Liver (tissue), 8 donors: ENCODE measurements at regions not wholly inside any gene's neighbourhood (a gene's known extent, or its start where the extent isn't known, plus 50 kb on each side); places are given as distances from the start of the nearest gene placed in this dataset.

Experiments used
- DNase-seq: peaks from one replicate; pipeline ENCODE4 v3.0.0-alpha.2; 2017; ENCODE audit warnings: low spot score
- H3K27ac ChIP-seq, 2 donors: one replicate each; pipeline ENCODE4 v1.7.0; 2013; ENCODE audit warnings: inconsistent platforms in 2 of 2, low read length in 2 of 2, control low read depth in 1 of 2, low read depth in 1 of 2, mild to moderate bottlenecking in 1 of 2
- H3K27me3 ChIP-seq, 4 donors: one replicate each; pipeline versions ENCODE4 v1.6.1 to v1.7.0; 2013; ENCODE audit warnings: low read length in 3 of 4, inconsistent platforms in 1 of 4, mild to moderate bottlenecking in 1 of 4, moderate library complexity in 1 of 4; ENCODE audit not compliant: control insufficient read depth in 4 of 4, insufficient read depth in 4 of 4
- H3K36me3 ChIP-seq, 4 donors: one replicate each; pipeline versions ENCODE4 v1.6.1 to v1.7.0; 2013; ENCODE audit warnings: low read length in 3 of 4, mild to moderate bottlenecking in 3 of 4, low read depth in 1 of 4, moderate library complexity in 1 of 4; ENCODE audit not compliant: control insufficient read depth in 4 of 4, insufficient read depth in 3 of 4
- H3K4me1 ChIP-seq, 4 donors: one replicate each; pipeline versions ENCODE4 v1.6.1 to v1.7.0; 2013; ENCODE audit warnings: low read length in 3 of 4, mild to moderate bottlenecking in 3 of 4, moderate library complexity in 1 of 4; ENCODE audit not compliant: control insufficient read depth in 4 of 4, insufficient read depth in 4 of 4
- H3K4me3 ChIP-seq, 3 donors: one replicate each; pipeline versions ENCODE4 v1.6.1 to v1.7.0; 2013; ENCODE audit warnings: low read length in 3 of 3, control low read depth in 1 of 3, low read depth in 1 of 3, mild to moderate bottlenecking in 1 of 3
- H3K9ac ChIP-seq, 2 donors: one replicate each; pipeline ENCODE4 v1.7.0; 2013; ENCODE audit warnings: low read length in 2 of 2, mild to moderate bottlenecking in 2 of 2, moderate library complexity in 2 of 2, control low read depth in 1 of 2, low read depth in 1 of 2
- H3K9me3 ChIP-seq, 4 donors: one replicate each; pipeline versions ENCODE4 v1.6.1 to v1.7.0; 2013; ENCODE audit warnings: low read length in 3 of 4; ENCODE audit not compliant: control insufficient read depth in 4 of 4
- EGR1 ChIP-seq, 2 donors: IDR thresholded peaks; 2 replicates each; pipeline ENCODE4 v1.6.1; 2016 to 2018; ENCODE audit warnings: antibody characterized with exemption in 2 of 2, low read depth in 2 of 2
- FOXA1 ChIP-seq: IDR thresholded peaks from 2 replicates; pipeline ENCODE4 v1.6.1; 2016; ENCODE audit warnings: antibody characterized with exemption
- FOXA2 ChIP-seq: IDR thresholded peaks from 2 replicates; pipeline ENCODE4 v1.6.1; 2016; ENCODE audit warnings: antibody characterized with exemption
- GABPA ChIP-seq, 2 donors: IDR thresholded peaks in 1 of 2; conservative IDR thresholded peaks in 1 of 2; 2 replicates each; pipeline ENCODE4 v1.6.1; 2016; ENCODE audit warnings: antibody characterized with exemption in 2 of 2, mild to moderate bottlenecking in 1 of 2, moderate library complexity in 1 of 2
- HNF4A ChIP-seq, 2 donors: conservative IDR thresholded peaks; 2 replicates each; pipeline ENCODE4 v1.6.1; 2016; ENCODE audit warnings: antibody characterized with exemption in 2 of 2, mild to moderate bottlenecking in 2 of 2
- HNF4G ChIP-seq: IDR thresholded peaks from 2 replicates; pipeline ENCODE4 v1.6.1; 2016; ENCODE audit warnings: antibody characterized with exemption
- JUND ChIP-seq, 2 donors: IDR thresholded peaks; 2 replicates each; pipeline ENCODE4 v1.6.1; 2016; ENCODE audit warnings: antibody characterized with exemption in 2 of 2
- NR2F2 ChIP-seq: IDR thresholded peaks from 2 replicates; pipeline ENCODE4 v1.6.1; 2016; ENCODE audit warnings: antibody characterized with exemption
- RAD21 ChIP-seq, 2 donors: IDR thresholded peaks; 2 replicates each; pipeline ENCODE4 v1.6.1; 2016; ENCODE audit warnings: antibody characterized with exemption in 2 of 2, mild to moderate bottlenecking in 2 of 2
- RXRA ChIP-seq, 2 donors: IDR thresholded peaks; 2 replicates each; pipeline ENCODE4 v1.6.1; 2017 to 2018; ENCODE audit warnings: antibody characterized with exemption in 2 of 2, mild to moderate bottlenecking in 1 of 2
- SP1 ChIP-seq: IDR thresholded peaks from 2 replicates; pipeline ENCODE4 v1.6.1; 2018; ENCODE audit warnings: antibody characterized with exemption, mild to moderate bottlenecking
- TAF1 ChIP-seq: conservative IDR thresholded peaks from 2 replicates; pipeline ENCODE4 v1.6.1; 2016; ENCODE audit warnings: antibody characterized with exemption, mild to moderate bottlenecking
- whole genome bisulfite sequencing: extraction: QIAGEN DNeasy Blood & Tissue Kit; methylation state at CpG from one replicate; pipeline ENCODE4 v1.1.7; 2013; 5-methylcytosine and 5-hydroxymethylcytosine counted together
- TF ChIP-seq, protein P1 (sequence below): IDR thresholded peaks from 2 replicates; pipeline ENCODE4 v1.6.1; 2016; ENCODE audit warnings: antibody characterized with exemption
- TF ChIP-seq, protein P2 (sequence below): IDR thresholded peaks from 2 replicates; pipeline ENCODE4 v1.6.1; 2016; ENCODE audit warnings: antibody characterized with exemption, mild to moderate bottlenecking
- TF ChIP-seq, protein P3 (sequence below): fragments of 150-350 bp; IDR thresholded peaks from 2 replicates; pipeline ENCODE4 v1.5.1; 2017; ENCODE audit warnings: improper control_type of control experiment, low read depth, low read length; ENCODE audit not compliant: missing input control
- TF ChIP-seq, protein P4 (sequence below): IDR thresholded peaks from 2 replicates; pipeline ENCODE4 v1.6.1; 2016; ENCODE audit warnings: antibody characterized with exemption
- donor health status: healthy.
- donor health status: healthy.
- donor health status: healthy.
- donor health status: healthy.
- donor health status: healthy.

DNA sequence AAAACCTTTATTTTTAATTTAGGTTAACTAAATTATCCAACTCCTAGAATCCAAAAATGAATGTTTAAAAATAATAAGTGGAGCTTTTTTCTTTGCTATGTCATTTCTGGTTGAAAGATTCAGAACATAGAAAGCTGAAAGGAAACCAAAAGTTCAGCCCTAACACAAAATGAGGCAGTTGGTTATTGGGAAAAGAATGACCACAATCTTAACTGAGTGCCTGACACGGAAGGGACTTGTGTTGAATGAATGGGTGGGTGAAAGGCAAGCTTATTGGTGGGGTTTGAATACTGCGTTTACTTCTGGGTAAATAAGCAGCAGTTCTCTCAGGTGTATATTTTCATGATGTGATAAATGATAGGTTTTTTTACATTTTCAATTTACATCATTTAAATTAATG, 243.5 kb downstream of the IRX1 start:
- Histone ChIP-seq H3K36me3 (no peaks in the 10 kb centered on the region), H3K4me3 (no peak overlapping the region), H3K27ac (no peak overlapping the region), H3K27me3 (no peaks in the 10 kb centered on the region), H3K9me3 (no peaks in the 10 kb centered on the region), H3K9ac (no peak overlapping the region), H3K4me1 (no peaks in the 10 kb centered on the region)
- DNase-seq, result no peak
- TF ChIP-seq JUND (IDR thresholded peaks at IDR 0.05) (no peak), RXRA (IDR thresholded peaks at IDR 0.05) (no peak), SP1 (no peak), HNF4A (conservative IDR thresholded peaks at IDR 0.05) (no peak), RAD21 (IDR thresholded peaks at IDR 0.05) (no peak), HNF4G (no peak), FOXA2 (no peak), TAF1 (no peak)
- TF ChIP-seq, protein P1, sequence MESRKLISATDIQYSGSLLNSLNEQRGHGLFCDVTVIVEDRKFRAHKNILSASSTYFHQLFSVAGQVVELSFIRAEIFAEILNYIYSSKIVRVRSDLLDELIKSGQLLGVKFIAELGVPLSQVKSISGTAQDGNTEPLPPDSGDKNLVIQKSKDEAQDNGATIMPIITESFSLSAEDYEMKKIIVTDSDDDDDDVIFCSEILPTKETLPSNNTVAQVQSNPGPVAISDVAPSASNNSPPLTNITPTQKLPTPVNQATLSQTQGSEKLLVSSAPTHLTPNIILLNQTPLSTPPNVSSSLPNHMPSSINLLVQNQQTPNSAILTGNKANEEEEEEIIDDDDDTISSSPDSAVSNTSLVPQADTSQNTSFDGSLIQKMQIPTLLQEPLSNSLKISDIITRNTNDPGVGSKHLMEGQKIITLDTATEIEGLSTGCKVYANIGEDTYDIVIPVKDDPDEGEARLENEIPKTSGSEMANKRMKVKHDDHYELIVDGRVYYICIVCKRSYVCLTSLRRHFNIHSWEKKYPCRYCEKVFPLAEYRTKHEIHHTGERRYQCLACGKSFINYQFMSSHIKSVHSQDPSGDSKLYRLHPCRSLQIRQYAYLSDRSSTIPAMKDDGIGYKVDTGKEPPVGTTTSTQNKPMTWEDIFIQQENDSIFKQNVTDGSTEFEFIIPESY, result no peak
- TF ChIP-seq, protein P2, sequence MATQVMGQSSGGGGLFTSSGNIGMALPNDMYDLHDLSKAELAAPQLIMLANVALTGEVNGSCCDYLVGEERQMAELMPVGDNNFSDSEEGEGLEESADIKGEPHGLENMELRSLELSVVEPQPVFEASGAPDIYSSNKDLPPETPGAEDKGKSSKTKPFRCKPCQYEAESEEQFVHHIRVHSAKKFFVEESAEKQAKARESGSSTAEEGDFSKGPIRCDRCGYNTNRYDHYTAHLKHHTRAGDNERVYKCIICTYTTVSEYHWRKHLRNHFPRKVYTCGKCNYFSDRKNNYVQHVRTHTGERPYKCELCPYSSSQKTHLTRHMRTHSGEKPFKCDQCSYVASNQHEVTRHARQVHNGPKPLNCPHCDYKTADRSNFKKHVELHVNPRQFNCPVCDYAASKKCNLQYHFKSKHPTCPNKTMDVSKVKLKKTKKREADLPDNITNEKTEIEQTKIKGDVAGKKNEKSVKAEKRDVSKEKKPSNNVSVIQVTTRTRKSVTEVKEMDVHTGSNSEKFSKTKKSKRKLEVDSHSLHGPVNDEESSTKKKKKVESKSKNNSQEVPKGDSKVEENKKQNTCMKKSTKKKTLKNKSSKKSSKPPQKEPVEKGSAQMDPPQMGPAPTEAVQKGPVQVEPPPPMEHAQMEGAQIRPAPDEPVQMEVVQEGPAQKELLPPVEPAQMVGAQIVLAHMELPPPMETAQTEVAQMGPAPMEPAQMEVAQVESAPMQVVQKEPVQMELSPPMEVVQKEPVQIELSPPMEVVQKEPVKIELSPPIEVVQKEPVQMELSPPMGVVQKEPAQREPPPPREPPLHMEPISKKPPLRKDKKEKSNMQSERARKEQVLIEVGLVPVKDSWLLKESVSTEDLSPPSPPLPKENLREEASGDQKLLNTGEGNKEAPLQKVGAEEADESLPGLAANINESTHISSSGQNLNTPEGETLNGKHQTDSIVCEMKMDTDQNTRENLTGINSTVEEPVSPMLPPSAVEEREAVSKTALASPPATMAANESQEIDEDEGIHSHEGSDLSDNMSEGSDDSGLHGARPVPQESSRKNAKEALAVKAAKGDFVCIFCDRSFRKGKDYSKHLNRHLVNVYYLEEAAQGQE, result no peak
- TF ChIP-seq, protein P3, sequence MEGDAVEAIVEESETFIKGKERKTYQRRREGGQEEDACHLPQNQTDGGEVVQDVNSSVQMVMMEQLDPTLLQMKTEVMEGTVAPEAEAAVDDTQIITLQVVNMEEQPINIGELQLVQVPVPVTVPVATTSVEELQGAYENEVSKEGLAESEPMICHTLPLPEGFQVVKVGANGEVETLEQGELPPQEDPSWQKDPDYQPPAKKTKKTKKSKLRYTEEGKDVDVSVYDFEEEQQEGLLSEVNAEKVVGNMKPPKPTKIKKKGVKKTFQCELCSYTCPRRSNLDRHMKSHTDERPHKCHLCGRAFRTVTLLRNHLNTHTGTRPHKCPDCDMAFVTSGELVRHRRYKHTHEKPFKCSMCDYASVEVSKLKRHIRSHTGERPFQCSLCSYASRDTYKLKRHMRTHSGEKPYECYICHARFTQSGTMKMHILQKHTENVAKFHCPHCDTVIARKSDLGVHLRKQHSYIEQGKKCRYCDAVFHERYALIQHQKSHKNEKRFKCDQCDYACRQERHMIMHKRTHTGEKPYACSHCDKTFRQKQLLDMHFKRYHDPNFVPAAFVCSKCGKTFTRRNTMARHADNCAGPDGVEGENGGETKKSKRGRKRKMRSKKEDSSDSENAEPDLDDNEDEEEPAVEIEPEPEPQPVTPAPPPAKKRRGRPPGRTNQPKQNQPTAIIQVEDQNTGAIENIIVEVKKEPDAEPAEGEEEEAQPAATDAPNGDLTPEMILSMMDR, result no peak
- TF ChIP-seq, protein P4, sequence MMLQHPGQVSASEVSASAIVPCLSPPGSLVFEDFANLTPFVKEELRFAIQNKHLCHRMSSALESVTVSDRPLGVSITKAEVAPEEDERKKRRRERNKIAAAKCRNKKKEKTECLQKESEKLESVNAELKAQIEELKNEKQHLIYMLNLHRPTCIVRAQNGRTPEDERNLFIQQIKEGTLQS, result no peak
- 57% methylated on average over 2 of the region's 2 CpGs for WGBS

DNA sequence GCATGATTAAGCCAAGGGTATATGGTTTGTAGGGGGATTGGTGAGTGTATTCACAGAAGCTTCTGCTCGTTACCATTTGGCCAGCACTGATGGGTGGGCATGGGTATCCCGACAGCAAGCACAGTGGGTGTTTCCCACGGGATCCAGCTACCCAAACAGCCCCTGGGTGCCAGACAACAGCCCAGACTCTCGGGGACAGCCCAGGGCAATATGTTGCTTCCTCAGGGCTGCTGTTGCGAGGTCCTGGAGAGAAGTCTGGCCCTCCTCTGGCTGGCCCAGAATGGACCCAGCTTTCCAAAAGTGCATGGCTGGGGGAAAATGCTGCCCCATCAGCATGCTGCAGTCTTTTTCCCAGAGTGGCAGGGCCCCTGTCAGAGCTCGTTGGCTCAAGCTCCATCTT, 247.0 kb downstream of the IRX1 start:
- WGBS, result 48% methylated on average over 6 of the region's 6 CpGs

More for the DNA sequence above, 247.0 kb downstream of the IRX1 start:
- Histone ChIP-seq H3K27me3 (peaks cover 0 to 2% (median 0%) of the 10 kb centered on the region in 4 donors), H3K27ac (no peak overlapping the region), H3K36me3 (no peaks in the 10 kb centered on the region), H3K4me1 (no peaks in the 10 kb centered on the region), H3K9ac (no peak overlapping the region), H3K4me3 (no peak overlapping the region), H3K9me3 (no peaks in the 10 kb centered on the region)
- DNase-seq, result no peak
- TF ChIP-seq NR2F2 (no peak), JUND (IDR thresholded peaks at IDR 0.05) (no peak), EGR1 (IDR thresholded peaks at IDR 0.05; ENCODE audit: low read depth in 2 of 2) (no peak), HNF4G (no peak), FOXA2 (no peak), FOXA1 (no peak), GABPA (IDR thresholded peaks at IDR 0.05 in 1 of 2, conservative IDR thresholded peaks at IDR 0.05 in 1 of 2) (no peak)
